ENCODE measurements at regions not wholly inside any gene's neighbourhood (a gene's known extent, or its start where the extent isn't known, plus 50 kb on each side); places are given as distances from the start of the nearest gene placed in this dataset.

GRCh38 chr2:71861186-71862160, 286.2 kb downstream of the CYP26B1 start:
- no peak overlapping the region for H3K27ac Mint-ChIP-seq
- peak; percentile 38 for DNase-seq (ENCODE audit: low spot score)
- no peak overlapping the region for H3K4me3 Mint-ChIP-seq
- no peaks in the 10 kb centered on the region for H3K9me3 Mint-ChIP-seq
- no peaks in the 10 kb centered on the region for H3K36me3 Mint-ChIP-seq
- H3K4me1 Mint-ChIP-seq (ENCODE audit: low read depth in 2 of 2): no peaks in the 10 kb centered on the region
- peak in 1 of 2 donors; percentile 18 for ATAC-seq
- H3K27me3 Mint-ChIP-seq: peaks cover 3 to 22% of the 10 kb centered on the region in 2 donors

GRCh38 chr2:71860381-71860926, 287.2 kb downstream of the CYP26B1 start:
- Mint-ChIP-seq H3K4me3 (no peak overlapping the region), H3K4me1 (ENCODE audit: low read depth in 2 of 2) (no peaks in the 10 kb centered on the region), H3K36me3 (no peaks in the 10 kb centered on the region), H3K27ac (no peak overlapping the region), H3K27me3 (peaks cover 3 to 22% of the 10 kb centered on the region in 2 donors), H3K9me3 (no peaks in the 10 kb centered on the region)
- ATAC-seq (no peak), DNase-seq (ENCODE audit: low spot score) (no peak)

DNA sequence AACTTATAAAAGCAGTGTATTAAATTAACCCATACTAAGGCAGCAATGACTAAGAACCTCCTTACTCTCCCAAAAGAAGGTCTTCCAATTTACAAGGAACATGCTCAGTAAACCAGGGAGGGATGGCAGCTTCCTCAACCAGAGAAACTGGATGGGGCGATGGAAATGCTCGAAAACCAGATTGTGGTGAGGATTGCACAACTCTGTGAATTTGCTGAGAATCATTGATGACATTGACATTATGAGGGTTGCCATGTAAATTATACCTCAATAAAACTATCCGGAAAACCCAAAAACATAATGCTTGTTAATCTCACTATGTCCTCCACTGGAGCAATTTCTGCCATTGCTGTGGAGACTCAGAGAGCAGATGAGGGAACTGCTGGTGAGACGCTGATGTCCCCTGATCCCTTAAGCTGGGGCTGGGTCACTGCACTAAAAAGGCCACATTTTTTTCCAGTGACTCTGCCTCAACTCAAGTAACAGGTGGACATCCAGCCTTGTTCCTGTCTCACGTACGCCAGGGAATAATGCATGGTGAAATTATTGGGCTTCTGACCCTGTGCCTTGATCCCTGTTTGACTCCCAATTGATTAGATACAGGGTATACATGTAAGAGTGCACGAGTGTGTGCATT, 288.3 kb downstream of the CYP26B1 start:
- Mint-ChIP-seq H3K36me3 (no peaks in the 10 kb centered on the region), H3K9me3 (no peaks in the 10 kb centered on the region), H3K27me3 (peaks cover 3 to 13% of the 10 kb centered on the region in 2 donors), H3K4me1 (ENCODE audit: low read depth in 2 of 2) (no peaks in the 10 kb centered on the region), H3K4me3 (no peak overlapping the region), H3K27ac (no peak overlapping the region)
- ATAC-seq (no peak), DNase-seq (ENCODE audit: low spot score) (no peak)

GRCh38 chr2:71858071-71858470, 289.6 kb downstream of the CYP26B1 start:
- Mint-ChIP-seq H3K4me1 (ENCODE audit: low read depth in 2 of 2) (no peaks in the 10 kb centered on the region), H3K9me3 (no peaks in the 10 kb centered on the region), H3K27me3 (peaks cover 3 to 12% of the 10 kb centered on the region in 2 donors), H3K4me3 (no peak overlapping the region), H3K27ac (no peak overlapping the region), H3K36me3 (no peaks in the 10 kb centered on the region)
- DNase-seq (ENCODE audit: low spot score): peak; percentile 28
- no peak for ATAC-seq

GRCh38 chr2:71857636-71858035, 290.0 kb downstream of the CYP26B1 start:
- DNase-seq (ENCODE audit: low spot score) (peak; percentile 48), ATAC-seq (no peak)
- Mint-ChIP-seq H3K4me1 (ENCODE audit: low read depth in 2 of 2) (no peaks in the 10 kb centered on the region), H3K9me3 (no peaks in the 10 kb centered on the region), H3K36me3 (no peaks in the 10 kb centered on the region), H3K4me3 (no peak overlapping the region), H3K27ac (no peak overlapping the region), H3K27me3 (peaks cover 3 to 8% of the 10 kb centered on the region in 2 donors)

GRCh38 chr2:71856773-71857525, 290.7 kb downstream of the CYP26B1 start:
- Mint-ChIP-seq H3K4me1 (ENCODE audit: low read depth in 2 of 2) (no peaks in the 10 kb centered on the region), H3K4me3 (no peak overlapping the region), H3K27ac (no peak overlapping the region), H3K27me3 (peaks cover 3 to 7% of the 10 kb centered on the region in 2 donors), H3K9me3 (no peaks in the 10 kb centered on the region), H3K36me3 (no peaks in the 10 kb centered on the region)
- ATAC-seq: no peak
- peak; percentile 34 for DNase-seq (ENCODE audit: low spot score)

- no peaks in the 10 kb centered on the region for H3K9me3 Mint-ChIP-seq
- no peak overlapping the region for H3K27ac Mint-ChIP-seq
- no peak for ATAC-seq
Observed at GRCh38 chr2:71853858-71854257, 293.8 kb downstream of the CYP26B1 start.

DNA sequence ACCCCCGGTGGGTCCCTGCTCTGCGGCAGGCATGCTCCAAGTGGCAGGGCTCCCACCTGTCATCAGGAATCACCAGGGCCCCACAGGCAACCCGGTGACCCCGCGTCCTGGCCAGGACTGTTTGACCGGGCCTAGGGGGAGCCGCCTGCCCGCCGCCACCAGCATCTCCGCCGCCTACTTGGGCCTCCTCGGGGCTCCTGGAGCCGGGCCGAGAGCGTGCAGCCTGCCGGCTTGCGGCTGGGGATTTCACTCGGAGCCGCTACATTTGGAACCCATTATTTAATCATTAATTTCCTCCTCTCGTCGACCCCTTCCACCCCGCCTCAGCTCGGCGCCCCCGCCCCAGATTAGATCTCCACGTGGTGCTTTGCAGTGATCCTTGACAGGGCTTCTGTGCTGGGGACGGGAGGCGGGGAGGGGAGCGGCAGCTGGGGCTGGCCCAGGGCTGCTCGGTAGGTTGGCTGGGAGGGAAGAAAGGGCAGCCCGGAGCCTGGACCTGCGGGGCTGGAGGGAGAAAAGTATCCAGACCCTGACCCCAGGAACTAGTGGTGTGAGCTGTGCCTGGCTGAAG, 295.4 kb downstream of the CYP26B1 start:
- H3K9me3 Mint-ChIP-seq: no peaks in the 10 kb centered on the region
- H3K4me1 Mint-ChIP-seq (ENCODE audit: low read depth in 2 of 2): no peaks in the 10 kb centered on the region
- peak in 1 of 2 donors; percentile 25 for ATAC-seq

More at GRCh38 chr2:71853858-71854257, 293.8 kb downstream of the CYP26B1 start:
- Mint-ChIP-seq H3K36me3 (no peaks in the 10 kb centered on the region), H3K4me1 (ENCODE audit: low read depth in 2 of 2) (no peaks in the 10 kb centered on the region), H3K27me3 (peaks cover 5 to 12% of the 10 kb centered on the region in 2 donors), H3K4me3 (no peak overlapping the region)
- DNase-seq (ENCODE audit: low spot score): no peak

DNA sequence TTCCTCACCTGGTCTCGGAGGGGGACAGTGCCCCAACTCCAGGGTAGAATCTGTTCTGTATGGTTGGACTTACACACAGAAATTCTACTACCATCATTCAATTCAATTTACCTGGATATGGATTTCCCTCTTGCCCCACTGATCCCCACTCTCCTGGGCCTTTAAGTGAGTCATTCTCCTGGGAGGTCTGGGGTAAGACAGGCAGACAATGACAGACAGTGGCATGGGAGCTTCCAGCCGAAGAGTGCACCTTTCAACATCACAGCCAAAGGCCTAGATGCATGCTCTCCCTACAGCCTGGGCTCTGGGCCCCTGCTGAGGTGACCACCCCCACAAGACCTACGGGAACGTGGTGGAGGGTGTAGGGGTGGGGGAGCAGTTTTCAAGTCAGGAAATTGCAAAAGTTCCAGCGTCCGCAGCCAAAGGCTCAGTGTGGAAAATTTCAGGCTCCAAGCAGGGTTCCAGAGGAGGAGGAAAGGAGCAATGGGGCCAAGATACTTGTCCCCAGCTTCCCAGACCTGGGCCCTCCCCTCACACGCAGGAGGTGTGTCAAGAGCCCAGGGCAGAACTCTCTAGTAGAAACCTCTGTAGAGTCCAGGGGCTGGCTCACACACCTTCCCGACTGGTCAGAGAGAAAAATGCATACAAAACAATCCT, 296.4 kb downstream of the CYP26B1 start:
- Mint-ChIP-seq H3K4me3 (no peak overlapping the region), H3K4me1 (ENCODE audit: low read depth in 2 of 2) (no peaks in the 10 kb centered on the region), H3K27ac (no peak overlapping the region), H3K27me3 (peaks cover 7 to 12% of the 10 kb centered on the region in 2 donors), H3K9me3 (no peaks in the 10 kb centered on the region), H3K36me3 (no peaks in the 10 kb centered on the region)
- no peak for ATAC-seq
- peak; percentile 18 for DNase-seq (ENCODE audit: low spot score)

More for the DNA sequence above, 295.4 kb downstream of the CYP26B1 start:
- Mint-ChIP-seq H3K36me3 (no peaks in the 10 kb centered on the region), H3K4me3 (no peak overlapping the region), H3K27ac (no peak overlapping the region), H3K27me3 (peaks cover 5 to 12% of the 10 kb centered on the region in 2 donors)
- DNase-seq (ENCODE audit: low spot score): peak; percentile 56

- ATAC-seq: no peak
Observed at GRCh38 chr2:71850306-71850801, 297.3 kb downstream of the CYP26B1 start.

GRCh38 chr2:71849607-71850305, 297.9 kb downstream of the CYP26B1 start:
- Mint-ChIP-seq H3K4me3 (no peak overlapping the region), H3K27ac (no peak overlapping the region), H3K9me3 (no peaks in the 10 kb centered on the region), H3K36me3 (no peaks in the 10 kb centered on the region), H3K4me1 (ENCODE audit: low read depth in 2 of 2) (no peaks in the 10 kb centered on the region), H3K27me3 (peaks cover 7 to 12% of the 10 kb centered on the region in 2 donors)
- peak; percentile 2 for DNase-seq (ENCODE audit: low spot score)
- ATAC-seq: peak in 1 of 2 donors; percentile 16

More at GRCh38 chr2:71850306-71850801, 297.3 kb downstream of the CYP26B1 start:
- Mint-ChIP-seq H3K27me3 (peaks cover 7 to 12% of the 10 kb centered on the region in 2 donors), H3K9me3 (no peaks in the 10 kb centered on the region), H3K4me3 (no peak overlapping the region), H3K27ac (no peak overlapping the region), H3K36me3 (no peaks in the 10 kb centered on the region), H3K4me1 (ENCODE audit: low read depth in 2 of 2) (no peaks in the 10 kb centered on the region)
- DNase-seq (ENCODE audit: low spot score): peak; percentile 39

- no peaks in the 10 kb centered on the region for H3K4me1 Mint-ChIP-seq (ENCODE audit: low read depth in 2 of 2)
- H3K4me3 Mint-ChIP-seq: no peak overlapping the region
- H3K36me3 Mint-ChIP-seq: no peaks in the 10 kb centered on the region
- no peak for ATAC-seq
- peaks cover 7 to 12% of the 10 kb centered on the region in 2 donors for H3K27me3 Mint-ChIP-seq
- peak; percentile 5 for DNase-seq (ENCODE audit: low spot score)
- no peak overlapping the region for H3K27ac Mint-ChIP-seq
- H3K9me3 Mint-ChIP-seq: no peaks in the 10 kb centered on the region
Observed at GRCh38 chr2:71849111-71849510, 298.6 kb downstream of the CYP26B1 start.

Data from natural killer cell treated with Interleukin-12 subunit alpha and Interleukin-12 subunit beta and Interleukin-15 and Interleukin-18, amount 100 ng/mL, for 72 hours (primary cell).